Small intestine (tissue), 7 donors: ENCODE measurements at regions not wholly inside any gene's neighbourhood (a gene's known extent, or its start where the extent isn't known, plus 50 kb on each side); places are given as distances from the start of the nearest gene placed in this dataset.
"Not testable (repeated sequence)": the region's sequence is repeated elsewhere in the genome, so short reads cannot be mapped to it uniquely, and the experiment has no call there.

ENCODE experiments used
- DNase-seq, 2 donors: peaks; one replicate each; pipeline versions ENCODE4 v3.0.0 to v3.0.0-alpha.2; 2013
- FAIRE-seq: peaks from 2 replicates; lab custom pipeline; 2012; peaks lifted over from hg19 to GRCh38; lab: Jason Lieb, UNC
- H3K27ac ChIP-seq, 3 donors: one replicate each; pipeline ENCODE4 v1.5.1; 2013; ENCODE audit warnings: low read length in 2 of 3, mild to moderate bottlenecking in 2 of 3, control low read depth in 1 of 3, inconsistent platforms in 1 of 3, low read depth in 1 of 3, moderate library complexity in 1 of 3
- H3K27me3 ChIP-seq, 3 donors: one replicate each; pipeline ENCODE4 v1.6.1; 2013; ENCODE audit warnings: low read length in 3 of 3, inconsistent platforms in 1 of 3; ENCODE audit not compliant: control insufficient read depth in 3 of 3, insufficient read depth in 3 of 3
- H3K36me3 ChIP-seq, 3 donors: one replicate each; pipeline ENCODE4 v1.6.1; 2013; ENCODE audit warnings: low read length in 3 of 3, inconsistent platforms in 1 of 3, low read depth in 1 of 3, mild to moderate bottlenecking in 1 of 3, moderate library complexity in 1 of 3; ENCODE audit not compliant: control insufficient read depth in 3 of 3, insufficient read depth in 2 of 3
- H3K4me1 ChIP-seq, 3 donors: one replicate each; pipeline ENCODE4 v1.6.1; 2013; ENCODE audit warnings: low read length in 2 of 3, inconsistent platforms in 1 of 3, low read depth in 1 of 3, mild to moderate bottlenecking in 1 of 3, moderate library complexity in 1 of 3; ENCODE audit not compliant: control insufficient read depth in 3 of 3, insufficient read depth in 2 of 3
- H3K4me3 ChIP-seq, 3 donors: one replicate each; pipeline ENCODE4 v1.5.1; 2013; ENCODE audit warnings: low read length in 3 of 3, control low read depth in 1 of 3, inconsistent platforms in 1 of 3, low read depth in 1 of 3, mild to moderate bottlenecking in 1 of 3, moderate library complexity in 1 of 3
- H3K9me3 ChIP-seq, 2 donors: one replicate each; pipeline ENCODE4 v1.6.1; 2013; ENCODE audit warnings: low read depth in 1 of 2, low read length in 1 of 2; ENCODE audit not compliant: control insufficient read depth in 2 of 2, insufficient read depth in 1 of 2
- WGBS, 3 donors: extraction: QIAGEN DNeasy Blood & Tissue Kit; methylation state at CpG; one replicate each; pipeline ENCODE4 v1.1.7; 2013; 5-methylcytosine and 5-hydroxymethylcytosine counted together
- donor health status: healthy with polysubstance abuse.
- donor health status: control.
- donor health status: control.
- donor health status: Bipolar disorder and iron deficiency.
- donor health status: healthy.

DNA sequence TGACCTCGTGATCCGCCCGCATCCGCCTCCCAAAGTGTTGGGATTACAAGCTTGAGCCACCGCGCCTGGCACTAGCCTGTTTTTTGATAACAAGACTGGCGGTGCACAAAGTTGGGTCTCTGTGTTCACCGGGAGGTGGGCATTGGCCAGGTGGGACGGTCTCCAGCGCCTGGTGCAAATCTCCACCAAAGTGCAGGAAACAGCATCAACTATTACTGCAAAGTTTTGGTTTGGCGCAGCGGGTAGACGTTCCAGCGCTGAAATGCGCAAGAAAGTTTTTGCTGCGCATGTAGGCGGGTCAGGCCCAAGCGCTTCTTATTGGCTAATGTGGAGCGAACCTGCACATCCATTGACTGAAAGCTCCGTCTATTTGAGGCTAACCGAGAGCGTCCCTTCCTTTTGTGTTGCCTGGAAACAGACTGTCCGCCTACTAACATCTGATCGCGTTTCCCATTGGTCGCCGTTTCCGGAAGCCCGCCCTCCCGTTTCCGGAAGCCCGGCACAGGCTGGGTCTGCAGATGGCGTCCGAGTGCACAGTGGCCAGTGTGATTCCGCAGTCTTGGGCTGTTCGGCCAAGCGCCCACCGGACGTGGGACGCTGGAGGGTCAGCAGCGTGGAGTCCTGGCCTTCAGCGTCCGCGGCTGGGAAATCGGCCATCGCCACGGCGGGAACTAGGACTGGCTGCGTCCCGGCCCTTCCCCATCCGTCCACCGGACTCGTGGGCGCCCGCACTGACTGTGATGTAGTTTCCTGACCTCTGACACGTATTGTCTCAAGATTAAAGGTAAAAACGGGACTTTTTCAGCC lies 53.3 kb upstream of the ZNF527 start:
- Histone ChIP-seq H3K4me1 (no peaks in the 10 kb centered on the region), H3K27ac (peak overlapping the region; percentile 56 to 91 (median 83)), H3K27me3 (no peaks in the 10 kb centered on the region), H3K9me3 (peaks cover 3 to 10% of the 10 kb centered on the region in 2 donors), H3K36me3 (peaks cover 0 to 4% (median 0%) of the 10 kb centered on the region in 3 donors), H3K4me3 (peak overlapping the region; percentile 62 to 95 (median 89))
- 0 to 1% (median 0%) methylated on average over 57 of the region's 57 CpGs for WGBS, 3 donors
- FAIRE-seq, result peak; percentile 49
- DNase-seq, result peak; percentile 98

DNA sequence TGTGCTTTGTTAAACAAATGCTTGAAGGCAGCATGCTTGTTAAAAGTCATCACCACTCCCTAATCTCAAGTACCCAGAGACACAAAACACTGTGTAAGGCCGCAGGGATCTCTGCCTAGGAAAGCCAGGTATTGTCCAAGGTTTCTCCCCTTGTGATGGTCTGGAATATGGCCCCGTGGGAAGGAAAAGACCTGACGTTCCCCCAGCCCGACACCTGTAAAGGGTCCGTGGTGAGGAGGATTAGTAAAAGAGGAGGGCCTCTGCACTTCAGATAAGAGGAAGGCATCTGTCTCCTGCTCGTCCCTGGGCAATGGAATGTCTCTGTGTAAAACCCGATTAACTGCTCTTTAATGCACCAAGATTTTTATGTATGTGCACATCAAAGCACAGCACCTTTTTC lies 49.9 kb upstream of the ZNF527 start:
- FAIRE-seq, H3K4me1 ChIP-seq, H3K27me3 ChIP-seq, H3K4me3 ChIP-seq, H3K27ac ChIP-seq, DNase-seq: not testable (repeated sequence)
- H3K9me3 ChIP-seq, result peaks cover 2 to 10% of the 10 kb centered on the region in 2 donors
- 81 to 92% (median 82%) methylated on average over 7 of the region's 7 CpGs for WGBS, 3 donors
- H3K36me3 ChIP-seq, result peaks cover 0 to 13% (median 10%) of the 10 kb centered on the region in 3 donors
